Spleen (tissue), 7 donors: ENCODE measurements at regions not wholly inside any gene's neighbourhood (a gene's known extent, or its start where the extent isn't known, plus 50 kb on each side); places are given as distances from the start of the nearest gene placed in this dataset.

Experiments used
- POLR2A ChIP-seq, 3 donors: fragments of 450-650 bp; IDR thresholded peaks; one replicate each; pipeline ENCODE4 v1.5.1; 2017; ENCODE audit warnings: antibody characterized with exemption in 3 of 3, mild to moderate bottlenecking in 1 of 3
- TF ChIP-seq, protein P1 (sequence below), 11 experiments: fragments of 200-600 bp in 7 of 11; fragments of 450-650 bp in 4 of 11; sonication (generic) in 4 of 11; IDR thresholded peaks in 8 of 11; conservative IDR thresholded peaks in 3 of 11; 1 replicate in 7 of 11; 2 replicates in 4 of 11; pipeline versions ENCODE4 v1.4.0 to v1.8.0; 2016 to 2021; ENCODE audit warnings: antibody characterized with exemption in 11 of 11, inconsistent platforms in 4 of 11, mild to moderate bottlenecking in 1 of 11
- donor health status: DM: no; HTN: no; CAD: no; lungs with moderate emphysema.
- donor health status: DM: no; HTN: no; CAD: no.
- donor health status: DM: no; HTN: no; CAD: no.

- TF ChIP-seq, protein P1, sequence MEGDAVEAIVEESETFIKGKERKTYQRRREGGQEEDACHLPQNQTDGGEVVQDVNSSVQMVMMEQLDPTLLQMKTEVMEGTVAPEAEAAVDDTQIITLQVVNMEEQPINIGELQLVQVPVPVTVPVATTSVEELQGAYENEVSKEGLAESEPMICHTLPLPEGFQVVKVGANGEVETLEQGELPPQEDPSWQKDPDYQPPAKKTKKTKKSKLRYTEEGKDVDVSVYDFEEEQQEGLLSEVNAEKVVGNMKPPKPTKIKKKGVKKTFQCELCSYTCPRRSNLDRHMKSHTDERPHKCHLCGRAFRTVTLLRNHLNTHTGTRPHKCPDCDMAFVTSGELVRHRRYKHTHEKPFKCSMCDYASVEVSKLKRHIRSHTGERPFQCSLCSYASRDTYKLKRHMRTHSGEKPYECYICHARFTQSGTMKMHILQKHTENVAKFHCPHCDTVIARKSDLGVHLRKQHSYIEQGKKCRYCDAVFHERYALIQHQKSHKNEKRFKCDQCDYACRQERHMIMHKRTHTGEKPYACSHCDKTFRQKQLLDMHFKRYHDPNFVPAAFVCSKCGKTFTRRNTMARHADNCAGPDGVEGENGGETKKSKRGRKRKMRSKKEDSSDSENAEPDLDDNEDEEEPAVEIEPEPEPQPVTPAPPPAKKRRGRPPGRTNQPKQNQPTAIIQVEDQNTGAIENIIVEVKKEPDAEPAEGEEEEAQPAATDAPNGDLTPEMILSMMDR (IDR thresholded peaks at IDR 0.05 in 8 of 11, conservative IDR thresholded peaks at IDR 0.05 in 3 of 11): no peak
- TF ChIP-seq POLR2A (IDR thresholded peaks at IDR 0.05): no peak
Observed at GRCh38 chr6:84601366-84601765, 163.0 kb downstream of the TBX18 start.
